PC-3 (cell line): ENCODE measurements at regions not wholly inside any gene's neighbourhood (a gene's known extent, or its start where the extent isn't known, plus 50 kb on each side); places are given as distances from the start of the nearest gene placed in this dataset.
"Not testable (repeated sequence)": the region's sequence is repeated elsewhere in the genome, so short reads cannot be mapped to it uniquely, and the experiment has no call there.

Source experiments
- ATAC-seq: fragments of 200-7000 bp; cut with Tn5 transposase; 2 replicates; pipeline ENCODE4 v1.9.1; 2020; ENCODE audit warnings: mild to moderate bottlenecking, moderate library complexity
- BruUV-seq: library from RNA; stranded (reverse); fragments of 400-500 nt; replicated peaks from 2 replicates; lab custom pipeline; 2021; lab: Mats Ljungman, UMichigan
- CTCF ChIA-PET: fragments of 300-600 bp; sonication (Branson Sonifier 250); formaldehyde crosslinking; loops from one replicate; lab custom pipeline; 2022; ENCODE audit warnings: antibody characterized with exemption; lab: Charles Lee
- POLR2A ChIA-PET: fragments of 300-600 bp; sonication (Branson Sonifier 250); formaldehyde crosslinking; loops from one replicate; lab custom pipeline; 2022; ENCODE audit warnings: antibody characterized with exemption; ENCODE audit not compliant: unreplicated experiment; lab: Charles Lee
- DNase-seq: peaks from one replicate; pipeline ENCODE4 v3.0.0-alpha.2; 2015
- H2AFZ ChIP-seq: fragments of 300-600 bp; sonication (generic); 2 replicates; pipeline ENCODE4 v1.6.0; 2016; ENCODE audit warnings: antibody characterized with exemption, low read length
- H3F3A ChIP-seq: fragments of 300-600 bp; sonication (generic); one replicate; pipeline ENCODE4 v1.6.0; 2017; ENCODE audit warnings: antibody characterized with exemption, low read length, control low read depth, mild to moderate bottlenecking; ENCODE audit not compliant: unreplicated experiment
- H3K27ac ChIP-seq: fragments of 300-600 bp; sonication (generic); 2 replicates; pipeline ENCODE4 v1.5.1; 2016; ENCODE audit warnings: mild to moderate bottlenecking, low read length
- H3K27me3 ChIP-seq: fragments of 300-600 bp; sonication (generic); 2 replicates; pipeline ENCODE4 v1.6.1; 2016; ENCODE audit warnings: low read length, mixed read lengths
- H3K36me3 ChIP-seq: fragments of 300-600 bp; sonication (generic); 2 replicates; pipeline ENCODE4 v1.6.1; 2016; ENCODE audit warnings: low read depth, mixed run types, low read length, mixed read lengths
- H3K4me1 ChIP-seq: fragments of 300-600 bp; sonication (generic); 2 replicates; pipeline ENCODE4 v1.5.1; 2016; ENCODE audit warnings: low read length; ENCODE audit not compliant: insufficient read depth
- H3K4me2 ChIP-seq: fragments of 300-600 bp; sonication (generic); 2 replicates; pipeline ENCODE4 v1.6.0; 2016; ENCODE audit warnings: low read length
- H3K4me3 ChIP-seq: fragments of 300-600 bp; sonication (generic); 2 replicates; pipeline ENCODE4 v1.5.1; 2016; ENCODE audit warnings: mild to moderate bottlenecking, low read length, mixed read lengths
- H3K79me2 ChIP-seq: fragments of 300-600 bp; sonication (generic); 2 replicates; pipeline ENCODE4 v1.6.1; 2017; ENCODE audit warnings: low read length, mixed read lengths
- H3K9ac ChIP-seq: fragments of 300-600 bp; sonication (generic); 2 replicates; pipeline ENCODE4 v1.6.0; 2016; ENCODE audit warnings: mild to moderate bottlenecking, low read length
- H3K9me2 ChIP-seq: fragments of 300-600 bp; sonication (generic); replicated peaks from 2 replicates; pipeline ENCODE4 v1.6.1; 2016; ENCODE audit warnings: mixed run types, low read length, mixed read lengths
- H3K9me3 ChIP-seq: fragments of 300-600 bp; sonication (generic); 2 replicates; pipeline ENCODE4 v1.6.1; 2016; ENCODE audit warnings: low read length, mixed read lengths
- H4K20me1 ChIP-seq: fragments of 300-600 bp; sonication (generic); 2 replicates; pipeline ENCODE4 v1.6.1; 2016; ENCODE audit warnings: low read length, mixed read lengths
- EZH2 ChIP-seq: fragments of 300-600 bp; sonication (generic); IDR thresholded peaks from one replicate; pipeline ENCODE4 v1.6.1; 2017; ENCODE audit warnings: antibody characterized with exemption, mild to moderate bottlenecking, low read length; ENCODE audit not compliant: unreplicated experiment
- EZH2phosphoT487 ChIP-seq: fragments of 300-600 bp; sonication (generic); IDR thresholded peaks from 2 replicates; pipeline ENCODE4 v1.6.1; 2018; ENCODE audit warnings: mild to moderate bottlenecking, antibody characterized with exemption, low read length, borderline replicate concordance
- intact Hi-C: fragments of 100-400 bp; cut with micrococcal nuclease; formaldehyde crosslinking; loops from 2 replicates; pipeline ENCODE4 v1.9.0; 2023
- TF ChIP-seq, protein P1 (sequence below): fragments of 300-600 bp; sonication (generic); conservative IDR thresholded peaks from 2 replicates; pipeline ENCODE4 v1.5.1; 2017; ENCODE audit warnings: antibody characterized with exemption, low read depth, mild to moderate bottlenecking, low read length

DNA sequence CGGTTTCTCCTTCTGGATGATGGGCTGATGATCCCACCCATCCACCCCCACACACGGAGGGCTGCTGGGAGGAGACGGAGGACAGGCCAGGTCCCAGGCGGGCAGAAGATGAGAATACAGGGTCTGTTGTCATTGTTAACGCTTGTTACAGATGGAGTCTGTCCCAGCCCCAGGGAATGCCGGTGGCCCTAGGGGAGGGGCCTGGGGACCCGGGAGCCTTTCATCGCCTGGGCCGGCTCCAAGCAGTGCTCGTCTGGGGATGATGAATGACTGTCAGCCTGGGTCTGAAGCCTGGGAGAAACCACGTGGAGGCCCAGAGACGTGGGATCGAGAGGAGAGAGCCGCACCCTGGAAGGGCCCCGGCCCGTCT lies 69.2 kb downstream of the UNCX start:
- H3K27ac ChIP-seq = no peak overlapping the region
- no peaks in the 10 kb centered on the region for H3K9me3 ChIP-seq
- no peak overlapping the region for H2AFZ ChIP-seq
- no peaks in the 10 kb centered on the region for H3F3A ChIP-seq
- intact Hi-C loops = no loop called here
- TF ChIP-seq EZH2phosphoT487 (no peak), EZH2 (no peak)
- TF ChIP-seq, protein P1, sequence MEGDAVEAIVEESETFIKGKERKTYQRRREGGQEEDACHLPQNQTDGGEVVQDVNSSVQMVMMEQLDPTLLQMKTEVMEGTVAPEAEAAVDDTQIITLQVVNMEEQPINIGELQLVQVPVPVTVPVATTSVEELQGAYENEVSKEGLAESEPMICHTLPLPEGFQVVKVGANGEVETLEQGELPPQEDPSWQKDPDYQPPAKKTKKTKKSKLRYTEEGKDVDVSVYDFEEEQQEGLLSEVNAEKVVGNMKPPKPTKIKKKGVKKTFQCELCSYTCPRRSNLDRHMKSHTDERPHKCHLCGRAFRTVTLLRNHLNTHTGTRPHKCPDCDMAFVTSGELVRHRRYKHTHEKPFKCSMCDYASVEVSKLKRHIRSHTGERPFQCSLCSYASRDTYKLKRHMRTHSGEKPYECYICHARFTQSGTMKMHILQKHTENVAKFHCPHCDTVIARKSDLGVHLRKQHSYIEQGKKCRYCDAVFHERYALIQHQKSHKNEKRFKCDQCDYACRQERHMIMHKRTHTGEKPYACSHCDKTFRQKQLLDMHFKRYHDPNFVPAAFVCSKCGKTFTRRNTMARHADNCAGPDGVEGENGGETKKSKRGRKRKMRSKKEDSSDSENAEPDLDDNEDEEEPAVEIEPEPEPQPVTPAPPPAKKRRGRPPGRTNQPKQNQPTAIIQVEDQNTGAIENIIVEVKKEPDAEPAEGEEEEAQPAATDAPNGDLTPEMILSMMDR = no peak
- no peaks in the 10 kb centered on the region for H3K9me2 ChIP-seq
- ChIA-PET CTCF (no interaction called here), POLR2A (no interaction called here)
- peaks cover 5% of the 10 kb centered on the region; the same call in 1 of the 2 replicates for H3K4me1 ChIP-seq
- H4K20me1 ChIP-seq = no peaks in the 10 kb centered on the region
- no TSS peak for BruUV-seq
- no peak overlapping the region for H3K4me2 ChIP-seq
- no peak overlapping the region for H3K9ac ChIP-seq
- ATAC-seq (no peak), DNase-seq (no peak)
- no peaks in the 10 kb centered on the region for H3K36me3 ChIP-seq
- H3K79me2 ChIP-seq = no peaks in the 10 kb centered on the region
- peaks cover 36% of the 10 kb centered on the region for H3K27me3 ChIP-seq
- H3K4me3 ChIP-seq = no peak overlapping the region

DNA sequence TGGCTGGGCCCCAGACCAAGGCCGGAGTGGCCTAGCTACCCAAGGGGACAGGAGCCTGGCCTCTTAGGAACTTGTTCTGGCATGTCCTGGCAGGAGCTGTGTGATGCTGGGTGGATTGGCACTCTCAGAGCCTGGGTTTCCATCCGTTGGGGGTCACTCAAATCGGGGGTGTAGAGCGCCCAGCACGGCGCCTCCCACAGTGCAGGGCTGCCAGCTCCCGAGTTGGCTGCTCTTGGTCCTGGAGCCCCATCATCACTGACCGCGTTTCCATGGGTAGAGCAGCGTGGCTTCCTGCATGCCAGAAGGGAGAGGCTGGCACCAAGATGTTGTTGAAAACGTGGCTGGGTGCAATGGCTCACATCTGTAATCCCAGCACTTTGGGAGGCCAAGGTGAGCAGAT lies 70.3 kb downstream of the UNCX start:
- CTCF ChIA-PET = no interaction called here
- intact Hi-C loops = no loop called here
- Histone ChIP-seq H3K4me1 (no peaks in the 10 kb centered on the region), H3K9me3 (no peaks in the 10 kb centered on the region), H3K27me3 (peaks cover 25% of the 10 kb centered on the region), H3F3A (no peaks in the 10 kb centered on the region), H3K9ac (no peak overlapping the region), H3K4me3 (no peak overlapping the region), H3K9me2 (no peaks in the 10 kb centered on the region), H2AFZ (no peak overlapping the region), H3K36me3 (no peaks in the 10 kb centered on the region), H4K20me1 (no peaks in the 10 kb centered on the region), H3K27ac (no peak overlapping the region), H3K79me2 (no peaks in the 10 kb centered on the region), H3K4me2 (no peak overlapping the region)
- TF ChIP-seq EZH2phosphoT487 (no peak), EZH2 (no peak)
- TF ChIP-seq, protein P1 = no peak
- ATAC-seq = no peak
- POLR2A ChIA-PET = no interaction called here
- BruUV-seq = no TSS peak
- DNase-seq = no peak

DNA sequence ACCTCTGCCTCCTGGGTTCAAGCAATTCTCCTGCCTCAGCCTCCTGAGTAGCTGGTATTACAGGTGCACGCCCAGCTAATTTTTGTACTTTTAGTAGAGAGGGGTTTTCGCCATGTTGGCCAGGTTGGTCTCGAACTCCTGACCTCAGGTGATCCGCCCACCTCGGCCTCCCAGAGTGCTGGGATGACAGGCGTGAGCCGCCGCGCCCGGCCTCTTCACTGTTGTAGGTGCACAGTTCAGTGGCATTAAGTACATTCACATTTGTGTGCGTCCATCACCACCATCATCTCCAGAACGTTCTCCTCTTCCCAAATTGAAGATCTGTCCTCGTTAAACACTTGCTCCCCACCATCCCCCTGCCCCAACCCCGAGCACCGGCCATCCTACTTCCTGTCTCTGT lies 71.3 kb downstream of the UNCX start:
- H3K9me2 ChIP-seq, intact Hi-C loops, H3K4me2 ChIP-seq, H3F3A ChIP-seq, H4K20me1 ChIP-seq, H3K36me3 ChIP-seq, DNase-seq, H3K27ac ChIP-seq, BruUV-seq, ATAC-seq, H3K4me3 ChIP-seq, CTCF ChIA-PET, H2AFZ ChIP-seq, H3K9ac ChIP-seq, H3K79me2 ChIP-seq, H3K4me1 ChIP-seq, POLR2A ChIA-PET, H3K9me3 ChIP-seq: not testable (repeated sequence)
- H3K27me3 ChIP-seq = peaks cover 14% of the 10 kb centered on the region
